Natural killer cell (primary cell): ENCODE measurements at regions not wholly inside any gene's neighbourhood (a gene's known extent, or its start where the extent isn't known, plus 50 kb on each side); places are given as distances from the start of the nearest gene placed in this dataset.

Source experiments
- ATAC-seq, 3 donors: fragments of 150-1000 bp in 2 of 3; fragments of 200-7000 bp in 1 of 3; cut with Tn5 transposase; 1 replicate in 1 of 3; 2 replicates in 2 of 3; pipeline ENCODE4 v1.10.0; 2021; ENCODE audit warnings: mild to moderate bottlenecking in 2 of 3, moderate library complexity in 2 of 3
- DNase-seq, 2 donors: peaks; one replicate each; pipeline versions ENCODE4 v3.0.0 to v3.0.0-alpha.2; 2013 to 2021; ENCODE audit warnings: mixed read lengths in 1 of 2
- H3K27ac ChIP-seq: one replicate; pipeline ENCODE4 v1.5.1; 2013; ENCODE audit warnings: mild to moderate bottlenecking, low read length
- H3K27me3 ChIP-seq: one replicate; pipeline ENCODE4 v1.6.1; 2013; ENCODE audit warnings: low read length; ENCODE audit not compliant: control insufficient read depth, insufficient read depth
- H3K36me3 ChIP-seq: one replicate; pipeline ENCODE4 v1.6.1; 2013; ENCODE audit warnings: low read length; ENCODE audit not compliant: control insufficient read depth, insufficient read depth
- H3K4me1 ChIP-seq: one replicate; pipeline ENCODE4 v1.6.1; 2013; ENCODE audit warnings: low read length; ENCODE audit not compliant: control insufficient read depth, insufficient read depth
- H3K4me3 ChIP-seq: one replicate; pipeline ENCODE4 v1.5.1; 2013; ENCODE audit warnings: low read length
- H3K9me3 ChIP-seq: one replicate; pipeline ENCODE4 v1.6.1; 2013; ENCODE audit warnings: low read length; ENCODE audit not compliant: control insufficient read depth, insufficient read depth
- H3K27ac Mint-ChIP-seq, 2 donors: one replicate each; pipeline ENCODE4 v1.8.0; 2022; ENCODE audit warnings: mild to moderate bottlenecking in 2 of 2, mixed read lengths in 2 of 2, moderate library complexity in 1 of 2
- H3K27me3 Mint-ChIP-seq, 2 donors: one replicate each; pipeline ENCODE4 v1.8.0; 2022; ENCODE audit warnings: low read depth in 2 of 2, mixed read lengths in 2 of 2
- H3K36me3 Mint-ChIP-seq: one replicate; pipeline ENCODE4 v1.8.0; 2022; ENCODE audit warnings: mixed read lengths
- H3K4me1 Mint-ChIP-seq, 2 donors: one replicate each; pipeline ENCODE4 v1.8.0; 2022; ENCODE audit warnings: mixed read lengths in 2 of 2
- H3K4me3 Mint-ChIP-seq: one replicate; pipeline ENCODE4 v1.8.0; 2022; ENCODE audit warnings: mild to moderate bottlenecking, moderate library complexity, mixed read lengths
- H3K9me3 Mint-ChIP-seq, 2 donors: one replicate each; pipeline ENCODE4 v1.8.0; 2022; ENCODE audit warnings: mixed read lengths in 2 of 2
- WGBS: methylation state at CpG from one replicate; pipeline ENCODE4 v1.1.7; 2013; ENCODE audit warnings: missing lambda C conversion rate; ENCODE audit not compliant: insufficient coverage; 5-methylcytosine and 5-hydroxymethylcytosine counted together
- intact Hi-C: fragments of 100-400 bp; cut with micrococcal nuclease; formaldehyde crosslinking; loops from one replicate; pipeline ENCODE4 v1.14.2; 2022
- TF ChIP-seq, protein P1 (sequence below): fragments of 200-600 bp; IDR thresholded peaks from one replicate; pipeline ENCODE4 v1.8.0; 2022; ENCODE audit warnings: antibody characterized with exemption

DNA sequence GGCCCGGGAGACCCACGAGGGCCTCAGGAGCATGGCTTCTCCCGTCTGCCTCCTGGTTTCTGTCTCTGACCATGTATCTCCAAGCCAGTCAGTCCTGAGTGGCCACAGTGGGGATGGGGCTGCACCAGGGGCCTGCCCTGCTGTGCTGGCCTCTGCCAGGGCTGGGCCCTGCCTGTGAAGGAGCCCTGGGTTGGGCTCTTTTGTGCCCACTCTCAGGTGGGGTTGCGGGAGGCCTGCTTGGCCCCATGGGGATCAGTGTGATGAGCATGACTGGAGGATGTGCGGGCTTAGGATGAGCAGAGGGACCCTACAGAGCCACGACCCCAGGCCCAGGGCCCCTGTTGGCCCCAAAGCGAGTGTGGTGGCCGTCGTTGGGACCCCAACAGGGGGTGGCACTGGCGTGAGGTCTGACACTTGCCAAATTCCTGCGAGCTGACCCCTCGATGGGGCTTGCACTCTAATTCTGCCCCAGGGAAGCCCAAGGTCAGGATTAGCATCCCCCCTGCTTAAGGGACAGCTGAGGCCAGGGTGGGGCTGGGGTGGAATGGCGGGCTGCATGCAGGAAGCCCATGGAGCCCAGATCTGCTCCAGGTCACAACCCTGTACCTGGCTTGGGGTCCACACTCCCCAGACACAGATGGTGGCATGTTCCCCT is 90.0 kb upstream of the BHLHE23 start:
- intact Hi-C loops: no loop called here
- peaks cover 0 to 9% of the 10 kb centered on the region in 2 donors for H3K27me3 Mint-ChIP-seq
- no peak overlapping the region for H3K27ac Mint-ChIP-seq
- ATAC-seq (no peak), DNase-seq (no peak)
- H3K9me3 ChIP-seq: no peaks in the 10 kb centered on the region
- no peaks in the 10 kb centered on the region for H3K4me1 ChIP-seq
- no peaks in the 10 kb centered on the region for H3K36me3 Mint-ChIP-seq
- TF ChIP-seq, protein P1, sequence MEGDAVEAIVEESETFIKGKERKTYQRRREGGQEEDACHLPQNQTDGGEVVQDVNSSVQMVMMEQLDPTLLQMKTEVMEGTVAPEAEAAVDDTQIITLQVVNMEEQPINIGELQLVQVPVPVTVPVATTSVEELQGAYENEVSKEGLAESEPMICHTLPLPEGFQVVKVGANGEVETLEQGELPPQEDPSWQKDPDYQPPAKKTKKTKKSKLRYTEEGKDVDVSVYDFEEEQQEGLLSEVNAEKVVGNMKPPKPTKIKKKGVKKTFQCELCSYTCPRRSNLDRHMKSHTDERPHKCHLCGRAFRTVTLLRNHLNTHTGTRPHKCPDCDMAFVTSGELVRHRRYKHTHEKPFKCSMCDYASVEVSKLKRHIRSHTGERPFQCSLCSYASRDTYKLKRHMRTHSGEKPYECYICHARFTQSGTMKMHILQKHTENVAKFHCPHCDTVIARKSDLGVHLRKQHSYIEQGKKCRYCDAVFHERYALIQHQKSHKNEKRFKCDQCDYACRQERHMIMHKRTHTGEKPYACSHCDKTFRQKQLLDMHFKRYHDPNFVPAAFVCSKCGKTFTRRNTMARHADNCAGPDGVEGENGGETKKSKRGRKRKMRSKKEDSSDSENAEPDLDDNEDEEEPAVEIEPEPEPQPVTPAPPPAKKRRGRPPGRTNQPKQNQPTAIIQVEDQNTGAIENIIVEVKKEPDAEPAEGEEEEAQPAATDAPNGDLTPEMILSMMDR: no peak
- H3K9me3 Mint-ChIP-seq: no peaks in the 10 kb centered on the region
- peaks cover 2 to 4% of the 10 kb centered on the region in 2 donors for H3K4me1 Mint-ChIP-seq
- no peaks in the 10 kb centered on the region for H3K36me3 ChIP-seq
- no peaks in the 10 kb centered on the region for H3K27me3 ChIP-seq
- WGBS: 79% methylated on average over 13 of the region's 13 CpGs
- H3K4me3 Mint-ChIP-seq: no peak overlapping the region
- H3K4me3 ChIP-seq: no peak overlapping the region
- H3K27ac ChIP-seq: no peak overlapping the region

DNA sequence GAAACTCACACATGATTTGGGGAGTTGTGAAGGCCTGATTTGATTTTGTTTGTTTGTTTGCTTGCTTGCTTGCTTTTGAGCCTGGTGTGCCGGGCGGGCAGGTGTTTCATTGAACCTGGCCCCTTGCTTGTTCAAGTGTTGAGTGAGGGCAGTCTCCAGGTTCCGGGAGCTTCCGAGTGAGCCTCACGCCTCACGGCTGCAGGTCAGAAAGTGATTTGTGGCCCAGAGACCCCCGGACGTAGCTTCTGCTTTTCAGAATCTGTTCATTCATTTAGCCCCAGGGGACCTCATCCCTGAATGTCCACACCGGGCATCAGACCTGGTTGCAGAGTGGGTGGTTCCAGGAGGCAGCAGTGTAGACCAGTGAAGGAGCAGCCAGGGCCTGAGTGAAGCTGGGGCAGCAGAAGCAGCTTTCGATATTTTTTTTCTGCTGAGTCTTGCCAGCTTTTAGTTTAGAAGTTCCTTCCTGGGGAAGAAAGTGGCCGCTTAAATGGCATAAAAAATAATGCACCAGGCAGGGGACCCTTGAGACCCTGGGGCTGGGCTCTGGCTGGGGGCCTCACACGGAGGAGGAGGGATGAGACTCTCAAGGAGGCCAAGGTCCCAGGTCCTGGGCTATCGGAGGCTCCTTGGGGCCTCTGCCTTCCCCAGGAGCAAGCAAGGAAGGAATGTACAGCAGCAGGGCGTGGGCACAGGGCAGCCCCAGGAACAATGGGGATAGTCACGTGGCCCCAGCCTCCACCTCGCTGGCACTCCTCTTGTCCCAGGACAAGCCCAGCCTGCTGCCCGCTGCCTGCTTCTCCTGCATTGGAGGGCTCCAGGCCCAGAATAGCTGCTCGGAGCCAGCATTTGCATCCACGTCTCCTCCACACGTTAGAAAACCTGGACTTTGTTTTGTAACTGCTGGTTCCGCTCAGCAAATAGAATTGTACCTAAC is 89.2 kb upstream of the BHLHE23 start:
- ATAC-seq (no peak), DNase-seq (no peak)
- TF ChIP-seq, protein P1: no peak
- WGBS: 76% methylated on average over 21 of the region's 21 CpGs
- Mint-ChIP-seq H3K4me3 (no peak overlapping the region), H3K9me3 (no peaks in the 10 kb centered on the region), H3K27ac (no peak overlapping the region), H3K36me3 (no peaks in the 10 kb centered on the region), H3K4me1 (no peaks in the 10 kb centered on the region), H3K27me3 (peaks cover 0 to 9% of the 10 kb centered on the region in 2 donors)
- Histone ChIP-seq H3K9me3 (no peaks in the 10 kb centered on the region), H3K4me3 (no peak overlapping the region), H3K27ac (no peak overlapping the region), H3K36me3 (no peaks in the 10 kb centered on the region), H3K27me3 (no peaks in the 10 kb centered on the region), H3K4me1 (no peaks in the 10 kb centered on the region)
- intact Hi-C loops: no loop called here

DNA sequence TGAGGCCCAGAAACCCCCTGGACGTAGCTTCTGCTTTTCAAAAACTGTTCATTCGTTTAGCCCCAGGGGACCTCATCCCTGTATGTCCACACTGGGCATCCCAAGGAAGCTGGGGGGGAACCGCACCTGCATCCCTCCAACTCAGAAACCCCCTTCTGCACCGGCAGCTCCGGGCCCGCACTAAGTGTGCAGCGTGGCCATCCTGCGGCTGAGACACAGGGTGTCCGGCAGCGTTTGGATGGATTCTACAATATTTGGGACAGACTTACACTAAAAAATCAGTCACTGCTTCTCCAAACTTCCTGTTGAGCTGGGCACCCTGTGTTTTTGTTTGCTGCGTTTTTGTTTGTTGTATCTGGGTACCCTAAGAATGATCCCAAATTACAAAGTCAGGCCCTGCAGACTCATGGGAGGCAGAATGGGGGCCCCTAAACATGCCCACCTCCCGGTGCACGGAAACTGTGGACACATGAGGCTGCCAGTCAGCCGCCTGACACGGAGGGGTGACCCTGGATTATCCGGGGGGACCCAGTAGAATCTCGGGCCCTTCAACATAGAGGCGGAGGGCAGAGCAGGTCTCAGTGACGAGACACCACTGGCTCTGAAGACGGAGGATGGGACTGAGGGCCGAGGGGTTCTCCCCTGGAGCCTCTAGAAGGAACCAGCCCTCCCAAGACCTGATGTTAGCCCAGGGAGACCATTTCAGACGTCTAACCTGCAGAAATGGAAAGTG is 88.2 kb upstream of the BHLHE23 start:
- DNase-seq (no peak), ATAC-seq (no peak)
- Mint-ChIP-seq H3K4me3 (no peak overlapping the region), H3K9me3 (no peaks in the 10 kb centered on the region), H3K4me1 (no peaks in the 10 kb centered on the region), H3K27me3 (peaks cover 0 to 9% of the 10 kb centered on the region in 2 donors), H3K36me3 (no peaks in the 10 kb centered on the region), H3K27ac (no peak overlapping the region)
- H3K27me3 ChIP-seq: no peaks in the 10 kb centered on the region
- H3K9me3 ChIP-seq: no peaks in the 10 kb centered on the region
- H3K4me1 ChIP-seq: no peaks in the 10 kb centered on the region
- TF ChIP-seq, protein P1: no peak
- H3K4me3 ChIP-seq: no peak overlapping the region
- intact Hi-C loops: no loop called here
- H3K27ac ChIP-seq: no peak overlapping the region
- H3K36me3 ChIP-seq: no peaks in the 10 kb centered on the region
- WGBS: 81% methylated on average over 22 of the region's 22 CpGs
